Suprapubic skin (tissue), 4 donors: ENCODE measurements at regions not wholly inside any gene's neighbourhood (a gene's known extent, or its start where the extent isn't known, plus 50 kb on each side); places are given as distances from the start of the nearest gene placed in this dataset.

ENCODE experiments used
- DNase-seq, 2 donors: peaks; one replicate each; pipeline ENCODE4 v3.0.0-alpha.2; 2019; ENCODE audit warnings: low spot score in 2 of 2
- H3K27ac ChIP-seq: fragments of 200-600 bp; sonication (generic); one replicate; pipeline ENCODE4 v1.5.1; 2019
- H3K27me3 ChIP-seq: fragments of 200-600 bp; sonication (generic); one replicate; pipeline ENCODE4 v1.5.1; 2019
- H3K36me3 ChIP-seq: fragments of 200-600 bp; sonication (generic); one replicate; pipeline ENCODE4 v1.5.1; 2019
- H3K4me1 ChIP-seq: fragments of 200-600 bp; sonication (generic); one replicate; pipeline ENCODE4 v1.5.1; 2019
- H3K4me3 ChIP-seq: fragments of 200-600 bp; sonication (generic); one replicate; pipeline ENCODE4 v1.5.1; 2019; ENCODE audit warnings: mild to moderate bottlenecking
- H3K9me3 ChIP-seq: fragments of 200-600 bp; sonication (generic); one replicate; pipeline ENCODE4 v1.5.1; 2019
- EP300 ChIP-seq: sonication (generic); formaldehyde crosslinking; IDR thresholded peaks from one replicate; pipeline ENCODE4 v1.6.1; 2017; ENCODE audit warnings: antibody characterized with exemption
- POLR2A ChIP-seq, 2 donors: fragments of 450-650 bp; IDR thresholded peaks; one replicate each; pipeline ENCODE4 v1.6.1; 2017; ENCODE audit warnings: antibody characterized with exemption in 2 of 2, mild to moderate bottlenecking in 2 of 2, moderate library complexity in 2 of 2
- POLR2AphosphoS5 ChIP-seq, 3 donors: sonication (generic); formaldehyde crosslinking; IDR thresholded peaks; one replicate each; pipeline ENCODE4 v1.6.1; 2017; ENCODE audit warnings: antibody characterized with exemption in 3 of 3
- WGBS: methylation state at CpG from one replicate; pipeline ENCODE4 v1.1.5; 2018; 5-methylcytosine and 5-hydroxymethylcytosine counted together
- TF ChIP-seq, protein P1 (sequence below), 2 donors: fragments of 200-600 bp in 1 of 2; fragments of 450-650 bp in 1 of 2; sonication (generic) in 1 of 2; IDR thresholded peaks; one replicate each; pipeline ENCODE4 v1.5.1; 2016 to 2019; ENCODE audit warnings: antibody characterized with exemption in 2 of 2, mild to moderate bottlenecking in 1 of 2, moderate library complexity in 1 of 2

DNA sequence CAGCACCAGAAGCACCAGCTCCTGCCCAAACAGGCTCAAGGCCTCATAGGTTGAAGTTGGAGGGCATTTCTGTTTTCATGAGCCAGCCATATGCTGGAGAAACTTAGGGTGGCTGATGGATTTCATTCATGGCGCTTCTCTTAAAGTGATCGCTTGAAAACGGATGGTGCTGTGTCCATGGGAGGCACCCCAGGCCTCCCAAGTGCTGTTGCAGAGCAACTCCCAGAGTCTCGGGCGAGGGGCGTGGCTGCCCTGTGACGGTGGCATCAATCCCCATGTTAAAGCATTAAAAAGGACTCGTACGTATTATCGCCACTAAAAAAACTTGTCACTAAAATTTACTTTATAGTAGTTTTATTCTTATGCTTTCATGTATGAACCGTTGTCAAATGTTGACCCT, 128.3 kb downstream of the MRPL36 start:
- TF ChIP-seq EP300 (no peak), POLR2A (IDR thresholded peaks at IDR 0.05) (no peak), POLR2AphosphoS5 (IDR thresholded peaks at IDR 0.05) (no peak)
- TF ChIP-seq, protein P1, sequence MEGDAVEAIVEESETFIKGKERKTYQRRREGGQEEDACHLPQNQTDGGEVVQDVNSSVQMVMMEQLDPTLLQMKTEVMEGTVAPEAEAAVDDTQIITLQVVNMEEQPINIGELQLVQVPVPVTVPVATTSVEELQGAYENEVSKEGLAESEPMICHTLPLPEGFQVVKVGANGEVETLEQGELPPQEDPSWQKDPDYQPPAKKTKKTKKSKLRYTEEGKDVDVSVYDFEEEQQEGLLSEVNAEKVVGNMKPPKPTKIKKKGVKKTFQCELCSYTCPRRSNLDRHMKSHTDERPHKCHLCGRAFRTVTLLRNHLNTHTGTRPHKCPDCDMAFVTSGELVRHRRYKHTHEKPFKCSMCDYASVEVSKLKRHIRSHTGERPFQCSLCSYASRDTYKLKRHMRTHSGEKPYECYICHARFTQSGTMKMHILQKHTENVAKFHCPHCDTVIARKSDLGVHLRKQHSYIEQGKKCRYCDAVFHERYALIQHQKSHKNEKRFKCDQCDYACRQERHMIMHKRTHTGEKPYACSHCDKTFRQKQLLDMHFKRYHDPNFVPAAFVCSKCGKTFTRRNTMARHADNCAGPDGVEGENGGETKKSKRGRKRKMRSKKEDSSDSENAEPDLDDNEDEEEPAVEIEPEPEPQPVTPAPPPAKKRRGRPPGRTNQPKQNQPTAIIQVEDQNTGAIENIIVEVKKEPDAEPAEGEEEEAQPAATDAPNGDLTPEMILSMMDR (IDR thresholded peaks at IDR 0.05): no peak
- no peaks in the 10 kb centered on the region for H3K36me3 ChIP-seq
- no peak for DNase-seq
- H3K27ac ChIP-seq: no peak overlapping the region
- WGBS: 82% methylated on average over 11 of the region's 11 CpGs
- peaks cover 14% of the 10 kb centered on the region for H3K4me1 ChIP-seq
- peaks cover 52% of the 10 kb centered on the region for H3K27me3 ChIP-seq
- no peak overlapping the region for H3K4me3 ChIP-seq
- no peaks in the 10 kb centered on the region for H3K9me3 ChIP-seq

DNA sequence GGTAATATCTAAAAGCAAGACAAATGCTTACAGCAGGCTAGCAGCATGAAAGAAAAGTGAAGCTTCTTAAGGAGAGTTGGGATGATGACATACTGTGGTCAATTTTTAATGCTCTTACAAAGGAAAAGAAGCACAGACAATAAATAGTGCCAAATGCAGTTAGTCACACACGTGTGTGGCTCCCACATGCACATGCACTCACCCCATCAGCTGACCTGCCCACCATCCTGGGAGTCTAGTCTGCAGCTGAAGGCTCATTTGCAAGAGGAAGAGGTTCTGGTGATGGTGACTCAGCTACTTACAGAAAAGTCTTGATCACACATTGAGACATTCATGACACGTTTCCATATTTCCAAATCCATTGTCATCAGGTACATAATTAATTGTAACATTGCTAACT, 129.3 kb downstream of the MRPL36 start:
- no peak for DNase-seq
- Histone ChIP-seq H3K9me3 (no peaks in the 10 kb centered on the region), H3K4me1 (peaks cover 16% of the 10 kb centered on the region), H3K27ac (no peak overlapping the region), H3K36me3 (no peaks in the 10 kb centered on the region), H3K4me3 (no peak overlapping the region), H3K27me3 (peaks cover 62% of the 10 kb centered on the region)
- WGBS: 57% methylated on average over 2 of the region's 2 CpGs
- TF ChIP-seq POLR2A (IDR thresholded peaks at IDR 0.05): no peak
- TF ChIP-seq, protein P1 (IDR thresholded peaks at IDR 0.05): no peak
- no peak for TF ChIP-seq EP300
- TF ChIP-seq POLR2AphosphoS5 (IDR thresholded peaks at IDR 0.05): no peak

DNA sequence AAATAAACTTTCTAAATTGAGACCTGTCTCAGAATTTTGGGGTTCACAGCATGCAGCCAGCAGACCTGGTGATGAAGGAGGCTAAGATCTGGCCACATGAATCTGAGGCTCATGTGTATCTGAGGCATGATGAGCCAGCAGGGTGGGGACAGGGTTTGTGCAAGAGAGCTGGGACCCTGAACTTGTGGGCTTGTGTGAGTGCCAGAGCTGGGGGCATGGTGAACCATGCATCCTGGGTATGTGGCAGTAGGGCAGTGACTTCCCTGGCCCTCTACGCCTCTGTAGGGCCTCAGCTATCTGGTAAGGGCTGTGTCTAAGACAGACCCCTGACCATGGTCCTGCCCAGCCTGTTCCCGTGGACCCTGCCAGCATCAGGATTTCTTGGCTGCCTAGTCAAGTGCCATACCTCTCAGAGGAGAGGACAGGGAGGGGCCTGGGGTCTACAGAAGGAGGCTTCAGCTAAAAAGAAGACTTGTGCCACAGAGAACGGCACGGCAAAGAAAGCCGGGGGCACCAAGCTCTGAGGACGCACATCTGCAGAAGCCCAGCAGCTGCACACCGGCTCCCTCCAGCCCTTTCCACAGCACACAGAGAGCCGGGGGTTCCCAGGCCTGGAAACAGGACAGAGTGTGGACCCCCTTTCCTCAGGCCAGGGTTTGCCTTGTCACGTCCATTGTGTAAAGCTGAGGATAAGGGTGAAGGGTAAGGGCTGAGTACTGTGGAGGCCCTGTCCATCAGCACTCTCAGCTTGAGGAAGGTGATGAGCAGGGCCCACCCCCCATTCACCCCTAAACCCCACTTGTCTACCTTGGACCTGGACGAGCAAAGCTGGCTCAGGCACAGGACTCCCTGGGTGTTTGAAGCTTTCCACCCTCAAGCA, 130.1 kb downstream of the MRPL36 start:
- Histone ChIP-seq H3K4me3 (no peak overlapping the region), H3K9me3 (no peaks in the 10 kb centered on the region), H3K4me1 (peaks cover 16% of the 10 kb centered on the region), H3K27ac (no peak overlapping the region), H3K36me3 (no peaks in the 10 kb centered on the region), H3K27me3 (peaks cover 65% of the 10 kb centered on the region)
- TF ChIP-seq EP300 (no peak), POLR2AphosphoS5 (IDR thresholded peaks at IDR 0.05) (no peak), POLR2A (IDR thresholded peaks at IDR 0.05) (no peak)
- TF ChIP-seq, protein P1 (IDR thresholded peaks at IDR 0.05): no peak
- WGBS: 78% methylated on average over 8 of the region's 10 CpGs
- DNase-seq: no peak

DNA sequence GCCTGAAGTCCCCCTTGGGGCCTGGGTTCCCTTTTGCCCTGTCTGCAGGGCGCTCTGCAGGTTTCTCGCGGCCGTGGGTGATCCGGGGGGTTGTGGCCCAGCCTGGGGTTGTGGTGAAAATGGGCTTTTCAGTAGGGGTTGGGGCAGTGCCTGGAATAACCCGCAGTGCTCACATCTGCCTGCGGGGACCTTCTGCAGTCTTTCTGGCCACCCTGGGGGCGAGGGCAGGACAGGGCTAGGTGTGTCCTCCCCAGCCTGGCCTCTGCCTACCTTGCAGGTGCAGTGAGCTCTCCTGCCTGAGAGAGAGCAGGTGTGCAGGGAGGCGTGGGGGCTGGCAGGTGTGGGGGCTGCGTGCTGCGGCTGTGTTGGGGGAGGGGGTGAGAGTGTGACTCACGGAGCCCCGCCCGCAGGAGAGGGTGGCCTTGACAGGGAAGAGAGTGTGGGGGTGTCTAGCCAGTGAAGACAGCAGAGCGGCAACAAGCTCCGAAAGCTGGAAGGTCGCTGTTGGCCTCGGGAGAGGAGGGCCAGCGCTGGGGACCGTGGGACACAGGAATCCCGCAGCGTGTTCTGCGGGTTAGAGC, 131.4 kb downstream of the MRPL36 start:
- no peak overlapping the region for H3K27ac ChIP-seq
- TF ChIP-seq, protein P1 (IDR thresholded peaks at IDR 0.05): no peak
- TF ChIP-seq EP300: no peak
- TF ChIP-seq POLR2A (IDR thresholded peaks at IDR 0.05): no peak
- TF ChIP-seq POLR2AphosphoS5 (IDR thresholded peaks at IDR 0.05): no peak
- H3K4me3 ChIP-seq: no peak overlapping the region
- H3K27me3 ChIP-seq: peaks cover 66% of the 10 kb centered on the region
- H3K9me3 ChIP-seq: no peaks in the 10 kb centered on the region
- no peak for DNase-seq
- H3K4me1 ChIP-seq: peaks cover 16% of the 10 kb centered on the region
- no peaks in the 10 kb centered on the region for H3K36me3 ChIP-seq
- WGBS: 41% methylated on average over 20 of the region's 23 CpGs

DNA sequence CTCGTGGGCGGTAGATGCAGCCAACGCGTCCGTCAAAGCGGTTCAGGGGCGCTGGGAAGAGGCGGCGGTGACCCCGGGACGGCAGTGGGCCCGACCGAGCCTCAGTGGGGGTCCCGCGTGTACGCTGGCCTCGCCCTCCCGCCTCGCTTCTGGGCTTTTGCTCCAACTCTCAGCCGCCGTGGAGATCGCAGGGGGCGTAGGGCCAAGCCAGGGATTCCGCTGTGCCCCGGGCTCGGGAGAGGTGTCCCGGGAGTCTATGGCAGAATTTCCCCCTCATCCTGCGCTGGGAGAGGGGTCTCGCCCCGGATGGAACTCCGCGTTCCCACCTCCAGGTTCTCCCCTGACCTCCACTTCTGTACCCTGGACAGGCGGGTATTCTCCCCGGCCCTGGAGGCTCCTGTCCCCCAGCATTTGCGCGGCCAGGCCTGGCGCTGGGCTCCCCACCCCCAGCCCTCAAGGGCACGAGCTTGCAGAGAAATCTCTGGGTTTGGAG, 131.9 kb downstream of the MRPL36 start:
- Histone ChIP-seq H3K9me3 (no peaks in the 10 kb centered on the region), H3K4me3 (peak overlapping the region; percentile 44), H3K4me1 (peaks cover 16% of the 10 kb centered on the region), H3K27me3 (peaks cover 64% of the 10 kb centered on the region), H3K27ac (no peak overlapping the region), H3K36me3 (no peaks in the 10 kb centered on the region)
- WGBS: 5% methylated on average over 4 of the region's 38 CpGs
- DNase-seq: no peak
- TF ChIP-seq EP300: no peak
- no peak for TF ChIP-seq POLR2A (IDR thresholded peaks at IDR 0.05)
- TF ChIP-seq, protein P1 (IDR thresholded peaks at IDR 0.05): no peak
- TF ChIP-seq POLR2AphosphoS5 (IDR thresholded peaks at IDR 0.05): no peak
